DMS 273 treated with DMSO at 0.1 percent for 48 hours (cell line): ENCODE measurements at regions not wholly inside any gene's neighbourhood (a gene's known extent, or its start where the extent isn't known, plus 50 kb on each side); places are given as distances from the start of the nearest gene placed in this dataset.

Experiments used
- DNase-seq: peaks from one replicate; lab custom pipeline; 2025; lab: John Stamatoyannopoulos, UW

DNA sequence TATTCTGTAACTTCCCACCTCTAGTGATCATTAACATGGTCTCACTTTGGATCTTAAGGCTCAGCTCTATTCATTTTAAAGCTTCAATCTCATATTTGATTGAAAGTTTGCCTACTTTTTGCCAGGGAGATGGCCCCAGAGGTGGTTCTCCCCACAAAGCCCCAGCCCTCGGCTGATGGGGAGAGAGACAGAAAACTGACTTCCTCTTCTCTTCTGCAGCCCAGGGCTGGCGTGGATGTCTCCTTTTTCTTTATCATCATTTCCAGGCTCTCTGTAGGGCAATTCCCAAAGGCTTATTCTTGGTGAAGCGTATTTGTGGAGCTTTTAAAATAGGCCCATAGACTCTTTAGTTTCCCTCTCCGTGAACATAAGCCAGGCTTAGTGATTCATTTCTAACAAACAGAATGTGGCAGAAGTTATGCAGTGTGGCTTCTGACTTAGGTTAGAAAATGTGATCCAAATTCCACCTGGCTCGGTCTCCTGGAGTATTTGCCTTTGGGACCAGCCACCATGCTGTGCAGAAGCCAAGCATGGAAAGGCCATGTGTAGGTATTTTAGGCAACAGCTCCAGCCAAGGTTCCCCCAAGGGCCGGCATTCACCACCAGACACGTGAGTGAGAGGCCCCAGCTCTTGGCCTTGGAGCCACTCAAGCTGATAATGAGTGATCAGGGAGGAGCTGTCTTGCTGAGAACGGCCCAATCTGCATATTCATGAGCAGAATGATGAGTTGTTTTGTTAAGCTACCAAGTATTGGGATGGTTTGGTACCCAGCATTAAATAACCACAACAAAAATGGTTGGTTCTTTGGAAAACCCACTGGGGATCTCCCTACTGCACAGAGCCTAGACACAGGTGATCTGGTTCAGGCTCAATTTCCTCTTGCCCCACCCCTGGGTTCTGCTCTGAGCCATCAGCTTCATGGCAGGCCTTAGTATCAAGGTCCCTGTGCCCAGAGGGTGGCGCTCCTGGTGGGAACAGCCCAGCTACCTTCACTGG lies 353.2 kb upstream of the PROK2 start:
- DNase-seq, result no peak

DNA sequence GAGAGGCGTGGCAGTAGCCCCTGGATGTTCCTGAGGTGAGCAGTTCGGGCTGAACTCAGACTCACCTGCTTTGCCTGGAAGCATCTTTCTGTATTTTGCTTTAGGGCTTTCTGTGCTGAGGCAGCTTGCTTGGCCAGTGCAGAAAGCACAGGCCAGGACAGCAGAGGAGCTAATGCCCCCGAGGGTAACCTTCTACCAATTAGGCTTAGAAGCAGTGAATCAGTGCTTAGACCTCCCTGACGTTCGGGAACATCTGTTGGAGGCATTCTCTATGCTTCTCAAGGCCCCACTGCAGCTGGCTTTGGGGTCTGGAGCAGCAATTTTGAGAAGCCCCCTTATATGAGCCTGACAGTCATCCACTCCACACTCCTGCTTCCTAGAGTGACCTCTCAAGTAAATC lies 350.7 kb upstream of the PROK2 start:
- no peak for DNase-seq

DNA sequence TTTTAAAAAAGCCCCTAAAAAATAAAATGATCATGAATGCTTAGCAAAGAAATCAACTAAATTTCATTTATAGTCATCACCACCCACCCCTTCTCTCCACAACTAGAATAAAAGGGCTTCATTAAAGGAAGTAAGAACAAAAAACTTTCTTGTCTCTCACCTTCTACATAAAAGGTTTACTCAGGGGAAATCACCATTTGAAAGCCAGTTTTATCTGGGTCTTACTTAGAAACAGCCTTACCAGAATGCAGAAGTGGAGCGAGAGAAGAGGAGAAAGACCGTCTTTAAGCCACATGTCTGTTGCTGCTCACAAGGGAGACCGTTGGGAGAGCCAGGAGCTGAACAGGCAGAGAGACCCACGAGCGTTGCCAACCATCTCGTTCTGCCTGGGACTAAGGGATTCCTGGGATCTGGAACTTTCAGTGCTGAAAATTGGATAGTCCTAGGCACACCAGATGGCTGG lies 350.1 kb upstream of the PROK2 start:
- no peak for DNase-seq

DNA sequence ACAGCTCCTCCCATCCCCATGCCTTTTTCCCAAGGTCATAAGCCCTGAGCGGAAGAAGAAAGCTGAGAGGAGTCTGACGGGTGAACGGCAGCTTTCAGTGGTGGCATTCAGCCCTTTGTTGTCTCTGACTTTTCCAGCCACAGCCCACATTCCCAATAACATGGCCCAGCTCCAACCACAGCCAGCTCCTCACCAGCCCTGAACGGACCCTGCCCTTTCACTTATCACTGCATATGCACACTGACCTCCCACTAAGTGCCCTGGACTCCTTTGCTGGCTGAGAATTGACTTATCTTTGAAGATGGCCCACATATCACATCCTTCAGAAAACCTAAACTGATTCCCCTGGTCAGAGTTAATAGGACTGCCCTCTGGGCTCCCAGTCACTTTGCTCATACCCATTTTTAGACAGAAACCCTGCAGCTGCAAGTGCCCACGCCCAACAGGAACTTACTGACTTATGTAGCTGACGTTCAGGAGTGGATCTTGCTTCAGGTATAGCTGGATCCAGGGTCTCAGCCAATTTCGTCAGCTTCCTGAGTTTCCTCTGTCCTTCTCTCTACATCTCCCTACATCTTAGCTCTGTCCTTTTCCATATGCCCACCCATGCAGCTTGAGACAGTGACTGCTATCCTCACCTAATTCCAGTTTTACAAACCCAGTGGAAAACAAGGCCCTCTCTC lies 348.5 kb upstream of the PROK2 start:
- DNase-seq, result no peak

DNA sequence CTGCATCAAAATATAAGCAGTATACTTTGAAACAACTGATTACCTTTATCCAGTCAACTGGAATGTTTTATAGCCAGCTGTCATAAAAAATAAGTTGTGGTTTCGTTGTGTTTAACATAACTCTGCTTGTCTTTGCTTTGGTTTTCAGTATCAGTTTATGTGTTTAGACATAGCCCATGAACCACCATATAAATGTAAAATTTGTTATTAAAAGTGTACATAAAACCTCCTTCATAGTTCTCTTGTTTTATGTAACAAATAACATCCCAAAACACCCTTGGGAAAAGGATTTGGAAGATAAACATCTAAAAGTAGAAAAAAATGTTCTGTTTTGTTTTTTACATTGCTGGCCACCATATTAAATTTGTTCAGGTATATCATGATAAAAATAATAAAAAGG lies 347.0 kb upstream of the PROK2 start:
- no peak for DNase-seq

DNA sequence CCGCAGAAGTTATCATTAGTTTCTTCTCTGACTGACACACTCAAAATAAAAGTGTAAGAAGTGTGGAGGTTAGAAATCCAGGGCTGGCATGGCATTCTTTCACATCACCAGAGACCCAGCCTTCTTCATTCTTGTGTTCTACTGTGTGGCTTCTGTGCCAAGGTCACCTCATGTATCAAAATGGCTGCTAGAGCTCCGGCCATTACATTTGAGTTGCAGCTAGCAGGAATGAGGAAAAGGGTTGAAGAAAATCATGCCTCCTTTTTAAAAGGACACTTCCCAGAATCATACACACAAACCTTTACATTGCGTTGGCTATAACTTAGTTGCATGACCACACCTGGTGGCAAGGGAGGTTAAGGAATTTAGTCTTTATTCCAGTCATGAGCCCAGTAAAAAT lies 345.6 kb upstream of the PROK2 start:
- DNase-seq, result no peak

DNA sequence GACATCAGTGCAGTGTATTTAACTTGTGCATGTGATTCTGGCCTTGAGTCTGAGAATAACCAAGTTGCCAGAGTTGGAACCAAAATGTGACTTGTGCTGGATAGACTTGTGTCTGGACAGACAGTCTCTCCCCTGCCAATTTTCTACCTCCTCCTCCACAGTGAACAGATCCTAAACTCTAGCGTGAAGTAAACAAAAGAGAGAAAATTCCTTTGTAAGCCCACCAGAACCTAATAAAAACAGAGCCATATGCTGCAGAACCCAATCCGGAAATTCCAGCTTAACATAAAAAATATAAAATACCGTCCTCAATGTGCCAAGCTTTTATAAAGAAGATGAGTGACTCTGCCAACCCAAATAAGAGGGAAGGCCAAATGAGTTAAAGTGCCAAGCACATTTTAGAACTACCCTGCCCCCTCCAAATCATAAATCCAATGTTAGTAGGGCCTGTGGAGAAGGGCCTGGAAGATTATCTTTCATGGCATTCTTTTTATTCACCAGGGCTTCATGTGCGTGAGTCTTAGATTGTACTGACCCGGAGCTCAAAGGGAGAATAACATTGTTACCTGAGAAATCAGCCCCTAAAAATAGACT lies 344.6 kb upstream of the PROK2 start:
- no peak for DNase-seq

DNA sequence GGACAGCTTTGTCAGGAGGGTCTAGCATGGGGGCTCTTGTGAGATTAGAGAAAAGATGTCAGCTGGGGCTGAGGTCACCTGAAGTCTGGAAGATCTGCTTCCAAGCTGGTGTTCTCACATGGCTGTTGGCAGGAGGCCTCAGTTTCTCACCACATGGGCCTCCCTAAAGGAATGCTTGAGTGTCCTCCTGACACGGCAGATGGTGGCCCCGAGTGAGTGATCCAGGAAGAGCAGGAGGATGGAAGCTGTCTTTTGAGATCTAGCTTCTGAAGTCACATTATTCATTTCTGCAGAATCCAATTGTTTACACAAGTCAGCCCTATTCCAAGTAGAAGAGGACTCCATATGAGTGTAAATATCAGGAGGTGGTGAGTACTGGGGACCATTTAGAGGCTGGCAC lies 344.0 kb upstream of the PROK2 start:
- DNase-seq, result no peak

DNA sequence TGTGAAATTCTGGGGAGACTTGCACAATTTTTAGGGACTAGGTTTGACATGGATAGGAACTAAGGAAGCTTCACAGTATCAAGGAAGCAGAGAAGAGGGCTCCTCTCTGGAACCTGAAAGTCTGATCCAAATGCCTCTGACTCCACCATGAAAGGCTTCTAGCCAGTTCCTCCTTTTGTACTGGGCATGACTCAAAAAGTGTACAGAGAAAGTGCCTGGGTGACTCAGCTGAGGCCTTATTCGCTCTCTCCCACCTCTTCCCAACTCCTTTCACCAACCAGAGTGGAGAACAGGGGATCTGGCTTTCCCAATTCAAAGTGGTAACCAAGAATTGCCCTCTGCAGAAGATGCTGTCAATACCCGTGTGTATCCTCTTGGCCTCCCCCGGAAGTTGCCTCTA lies 342.9 kb upstream of the PROK2 start:
- no peak for DNase-seq

DNA sequence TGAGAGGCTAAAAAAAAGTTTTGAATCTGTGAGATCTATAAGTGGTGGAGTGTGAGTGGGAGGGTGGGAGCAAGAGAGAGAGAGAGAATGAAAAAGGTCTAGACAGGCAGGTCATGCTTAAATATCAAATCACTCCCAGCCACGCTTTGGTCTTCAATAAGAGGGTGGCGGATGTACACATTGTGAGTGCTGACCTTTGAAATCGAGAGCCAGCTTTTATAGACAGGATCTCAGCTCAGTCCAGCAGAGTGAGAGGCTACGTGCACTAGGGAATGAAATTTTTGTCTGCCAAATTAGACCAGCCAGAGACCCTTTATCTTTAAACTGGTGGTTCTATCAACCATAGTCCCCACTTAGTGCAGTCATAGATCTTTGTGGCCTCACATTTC lies 342.3 kb upstream of the PROK2 start:
- no peak for DNase-seq

DNA sequence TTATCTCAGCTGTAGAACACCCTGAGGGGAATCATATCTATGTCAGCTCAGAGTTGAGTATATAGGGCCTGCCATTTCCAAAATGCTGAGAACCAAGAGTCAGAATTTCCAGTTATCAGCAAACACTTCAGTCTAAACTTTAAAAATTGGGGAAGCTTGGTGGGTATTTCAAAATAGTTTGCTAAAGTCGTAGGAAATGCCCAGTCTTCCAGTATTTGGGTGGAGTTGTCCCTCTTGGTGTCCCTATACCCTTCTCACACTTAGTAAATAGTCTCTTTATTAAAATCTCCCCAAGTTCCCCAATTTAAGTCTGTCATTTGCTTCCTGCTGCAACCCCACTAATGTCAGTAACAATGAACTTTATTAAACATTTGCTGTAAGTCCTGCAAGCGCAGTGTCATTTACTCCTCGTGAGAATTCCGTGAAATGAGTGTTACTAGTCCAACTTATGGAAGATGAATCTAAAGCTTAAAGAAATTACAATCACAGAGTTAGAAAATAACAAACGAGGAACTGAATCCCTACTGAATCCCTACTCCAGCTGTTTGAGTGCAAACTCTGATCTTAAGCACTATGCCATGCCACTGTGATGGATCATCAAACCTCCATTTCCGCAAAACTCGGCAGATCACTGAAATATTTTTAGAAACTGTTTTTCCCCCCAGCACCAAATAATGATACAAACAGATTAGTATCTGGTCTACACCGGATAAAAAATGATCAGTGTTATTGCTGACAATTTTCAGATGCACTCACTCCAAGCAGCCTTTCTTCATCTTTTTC lies 341.7 kb upstream of the PROK2 start:
- DNase-seq, result no peak

DNA sequence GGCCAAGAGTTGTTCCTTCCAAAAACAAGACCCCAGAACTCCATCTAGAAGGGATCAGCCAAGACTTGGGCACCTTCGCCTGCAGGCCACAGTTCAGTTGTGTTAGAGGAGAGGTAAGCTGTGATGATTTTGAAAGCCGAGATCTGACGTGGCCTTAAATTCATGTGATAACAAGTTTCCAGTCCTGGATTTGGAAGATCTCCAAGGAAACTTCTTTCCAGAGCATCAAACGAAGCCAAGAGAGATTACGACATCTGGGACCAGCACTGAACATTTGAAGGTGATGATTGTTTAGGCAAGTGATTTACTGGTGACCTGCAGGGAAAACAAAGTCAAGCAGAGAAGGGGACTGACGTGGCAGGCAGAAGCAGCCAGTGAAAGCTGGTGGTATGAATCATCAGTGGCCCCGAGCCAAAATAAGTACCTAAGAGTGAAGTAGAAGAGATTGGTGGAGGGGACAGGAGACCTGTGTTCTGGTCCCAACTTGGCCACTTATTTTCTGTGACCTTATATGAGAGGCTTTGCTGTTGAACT lies 339.0 kb upstream of the PROK2 start:
- DNase-seq, result peak; percentile 13

DNA sequence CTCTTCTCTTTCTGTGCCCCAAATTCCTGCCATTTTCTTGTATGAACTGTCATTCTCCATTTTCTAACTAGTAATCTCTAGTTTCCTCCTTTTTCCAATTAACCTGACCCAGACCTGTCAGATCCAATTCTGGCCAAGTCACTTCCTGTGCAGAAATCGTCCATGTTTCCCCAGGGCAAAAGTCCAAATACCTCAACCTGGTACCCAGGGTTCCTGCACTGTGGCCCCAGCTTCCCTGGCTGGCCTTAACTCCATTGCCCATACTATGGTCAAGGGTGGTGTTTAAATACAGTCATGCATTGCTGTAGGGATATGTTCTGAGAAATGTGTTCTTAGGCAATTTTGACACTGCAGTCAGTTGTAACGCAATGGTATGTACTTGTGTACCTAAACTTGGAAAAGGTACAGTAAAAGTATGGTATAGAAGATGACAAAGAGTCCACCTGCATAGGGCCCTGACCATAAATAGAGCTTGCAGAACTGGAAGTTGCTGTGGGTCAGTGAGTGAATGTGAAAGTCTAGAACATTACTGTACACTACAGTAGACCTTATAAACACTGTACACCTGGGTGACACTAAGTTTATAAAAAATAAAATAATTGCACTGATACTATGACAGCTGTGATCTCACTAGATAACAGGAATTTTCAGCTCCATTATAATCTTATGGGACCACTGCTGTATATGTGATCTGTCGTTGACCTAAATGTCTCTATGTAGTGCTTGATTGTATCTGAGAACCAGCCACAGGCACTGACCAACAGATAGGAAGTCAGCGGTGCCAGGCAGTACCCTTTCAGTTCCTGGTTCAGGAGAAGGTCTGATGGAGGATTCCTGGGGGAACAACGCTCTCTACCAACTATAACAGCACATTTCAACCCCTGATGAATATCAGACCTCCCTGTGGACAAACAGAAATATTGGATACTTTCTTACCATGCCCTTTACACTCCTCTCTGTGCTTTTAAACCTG lies 336.1 kb upstream of the PROK2 start:
- no peak for DNase-seq

DNA sequence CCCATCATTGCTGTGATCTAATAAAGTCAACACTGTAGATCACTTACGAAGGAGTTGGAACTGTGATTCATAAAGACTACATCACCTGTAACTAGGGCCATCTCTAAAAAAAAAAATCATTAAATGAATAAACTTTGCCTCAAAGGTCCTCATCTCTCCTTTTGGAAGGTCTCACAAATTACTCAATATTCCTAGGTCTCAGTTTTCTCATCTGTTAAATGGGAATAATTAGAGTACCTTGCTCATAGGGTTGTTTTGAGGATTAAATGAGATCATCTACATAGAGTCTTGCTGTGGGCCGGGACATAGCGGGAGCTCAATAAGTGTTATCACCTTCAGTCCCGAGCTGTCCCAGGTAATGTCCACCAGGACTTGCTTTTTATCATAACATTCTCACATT lies 335.1 kb upstream of the PROK2 start:
- no peak for DNase-seq

DNA sequence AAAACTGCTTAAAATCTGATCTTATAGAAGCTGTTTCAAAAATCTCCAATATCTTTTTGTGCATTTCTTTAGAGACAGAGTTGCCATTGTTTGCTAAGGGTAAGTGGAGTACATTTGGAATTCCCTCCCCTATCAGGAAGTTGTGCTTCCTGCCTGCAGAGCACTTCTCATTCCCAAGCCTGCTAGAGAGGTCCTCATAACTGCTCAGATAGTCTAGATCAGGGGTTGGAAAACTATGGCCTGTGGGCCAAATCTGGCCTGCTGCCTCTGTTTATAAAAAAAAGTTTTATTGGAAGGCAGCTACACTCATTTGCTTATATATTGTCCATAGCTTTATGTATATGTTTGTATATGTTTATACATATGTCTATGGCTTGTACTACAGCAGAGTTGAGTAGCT lies 333.7 kb upstream of the PROK2 start:
- DNase-seq, result no peak

DNA sequence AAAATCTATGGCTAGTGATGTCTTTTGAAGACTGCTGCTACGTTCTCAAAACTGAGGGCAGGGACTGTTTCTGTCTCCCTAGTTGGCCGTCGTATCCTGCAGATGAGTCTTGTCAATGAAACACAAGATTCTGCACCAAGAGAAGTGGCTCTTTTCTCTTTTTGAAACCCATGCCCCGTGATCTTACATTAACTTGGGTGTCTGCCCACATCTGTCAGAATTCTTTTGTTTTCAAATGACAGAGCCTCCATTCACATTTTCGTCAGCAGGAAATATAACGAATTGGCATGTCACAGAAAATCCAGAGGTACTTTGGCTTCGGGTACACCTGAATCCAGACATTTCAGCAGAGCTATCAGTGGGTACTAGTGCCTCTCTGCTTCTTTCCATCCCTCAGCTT lies 331.3 kb upstream of the PROK2 start:
- DNase-seq, result no peak

DNA sequence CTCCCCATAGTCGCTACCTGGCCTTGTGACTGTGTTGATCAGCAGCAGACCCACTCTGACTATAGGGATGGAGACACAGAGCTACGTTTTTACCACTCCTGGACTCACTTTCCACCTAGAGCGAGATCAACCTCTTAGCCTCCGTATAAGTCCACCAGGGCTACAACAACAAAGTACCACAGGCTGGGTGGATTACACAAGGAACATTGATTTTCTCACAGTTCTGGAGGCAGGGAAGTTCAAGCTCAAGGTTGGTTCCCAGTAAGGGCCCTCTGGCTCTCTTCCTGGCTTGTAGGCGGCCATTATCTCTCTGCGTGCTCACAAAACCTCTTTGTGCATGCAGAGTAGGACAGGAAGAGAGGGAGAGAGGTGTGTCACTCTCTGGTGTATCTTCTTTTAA lies 330.4 kb upstream of the PROK2 start:
- DNase-seq, result no peak

DNA sequence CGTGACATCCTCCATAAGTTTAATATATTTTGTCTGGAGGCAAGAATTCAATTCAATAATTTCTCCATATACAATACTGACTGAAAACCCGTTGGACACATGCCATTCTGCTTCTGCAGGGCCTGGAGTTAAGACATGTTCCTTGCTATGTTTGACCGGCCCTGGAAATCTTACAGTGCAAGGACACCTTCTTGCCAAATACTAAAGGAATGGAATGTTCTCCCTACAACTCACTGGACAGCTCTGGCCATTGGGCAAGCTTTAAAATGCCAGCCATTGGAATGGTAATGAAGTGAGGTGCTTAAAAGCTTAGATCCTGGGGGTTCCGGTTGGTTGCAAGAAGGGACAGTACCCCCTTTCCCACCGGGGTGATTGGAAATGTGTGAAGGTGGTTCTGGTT lies 329.8 kb upstream of the PROK2 start:
- no peak for DNase-seq

DNA sequence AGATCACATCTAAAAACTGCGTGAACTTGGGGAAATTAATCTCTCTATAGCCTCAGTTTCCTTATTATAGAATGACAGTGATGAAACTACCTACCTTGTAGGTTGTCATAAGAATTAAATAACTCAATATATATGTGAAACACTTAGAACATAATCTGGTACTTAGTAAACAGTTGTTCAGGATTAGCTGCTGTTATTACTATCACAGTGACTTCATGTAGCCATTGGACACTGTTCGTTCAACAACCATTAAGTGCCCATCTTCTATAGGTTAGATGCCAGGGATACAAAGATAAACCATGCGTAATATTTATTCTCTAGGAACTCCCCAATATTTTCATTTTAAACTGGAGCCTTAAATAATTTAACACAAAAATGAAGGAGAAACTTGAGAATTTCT lies 329.0 kb upstream of the PROK2 start:
- no peak for DNase-seq

DNA sequence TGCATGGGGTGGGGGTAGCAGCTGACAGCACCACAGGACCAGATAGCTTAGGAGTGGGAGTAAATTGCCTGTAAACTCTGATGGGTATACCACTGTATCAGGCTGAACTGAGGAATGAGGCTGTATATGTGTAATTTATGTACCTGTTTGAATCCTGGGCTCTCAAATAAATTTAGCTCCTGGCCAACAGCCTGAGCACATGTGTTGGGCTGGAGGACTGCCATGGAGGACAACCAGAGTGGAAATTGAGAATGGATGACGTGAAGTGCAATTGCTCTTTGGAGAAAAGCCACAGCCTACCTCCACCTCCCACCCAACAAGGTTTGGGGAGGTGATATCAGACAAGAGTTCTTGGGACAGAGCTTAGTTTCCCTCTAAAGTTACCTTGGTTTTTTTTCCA lies 328.6 kb upstream of the PROK2 start:
- DNase-seq, result no peak

DNA sequence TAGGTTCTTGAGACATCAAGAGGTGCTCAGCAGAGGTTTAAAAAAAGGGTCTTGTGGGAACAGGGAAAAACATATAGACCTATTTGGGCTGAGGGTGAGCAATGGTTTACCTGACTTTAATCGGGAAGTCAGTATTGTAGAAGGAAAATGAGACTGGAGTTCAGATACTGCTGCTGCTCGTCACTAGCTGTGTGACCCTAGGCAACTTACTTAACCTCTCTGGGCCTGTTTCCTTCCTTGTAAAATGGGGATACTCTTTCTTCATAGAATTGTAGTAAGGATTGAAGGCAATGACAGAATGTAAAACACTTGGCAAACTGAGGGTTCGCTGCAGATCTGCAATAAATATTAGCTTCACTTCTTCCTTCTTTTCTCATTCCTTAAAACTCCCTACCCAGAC lies 327.5 kb upstream of the PROK2 start:
- no peak for DNase-seq
